LNCAP (cell line): ENCODE measurements at regions not wholly inside any gene's neighbourhood (a gene's known extent, or its start where the extent isn't known, plus 50 kb on each side); places are given as distances from the start of the nearest gene placed in this dataset.

ENCODE experiments used
- TF ChIP-seq, protein P1 (sequence below): fragments of 450-650 bp; IDR thresholded peaks from 2 replicates; pipeline ENCODE4 v1.5.1; 2017; ENCODE audit warnings: mild to moderate bottlenecking

DNA sequence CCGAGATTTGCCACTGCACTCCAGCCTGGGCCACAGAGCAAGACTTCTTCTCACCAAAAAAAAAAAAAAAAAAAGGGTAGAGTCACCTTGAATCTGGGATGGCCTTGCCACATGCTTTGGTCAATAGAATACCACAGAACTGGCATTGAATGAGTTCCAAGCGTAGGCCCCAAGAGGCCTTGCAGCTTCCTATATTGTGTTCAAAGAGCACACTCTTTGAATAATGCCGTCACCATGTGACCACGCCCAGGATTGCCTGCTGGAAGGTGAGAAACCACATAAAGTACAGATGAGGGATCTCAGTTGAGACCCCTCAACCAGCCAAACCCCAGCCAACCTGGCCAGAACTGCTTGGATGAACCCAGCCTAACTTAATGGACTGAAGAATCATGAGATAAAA is 239.2 kb upstream of the AMIGO2 start:
- TF ChIP-seq, protein P1, sequence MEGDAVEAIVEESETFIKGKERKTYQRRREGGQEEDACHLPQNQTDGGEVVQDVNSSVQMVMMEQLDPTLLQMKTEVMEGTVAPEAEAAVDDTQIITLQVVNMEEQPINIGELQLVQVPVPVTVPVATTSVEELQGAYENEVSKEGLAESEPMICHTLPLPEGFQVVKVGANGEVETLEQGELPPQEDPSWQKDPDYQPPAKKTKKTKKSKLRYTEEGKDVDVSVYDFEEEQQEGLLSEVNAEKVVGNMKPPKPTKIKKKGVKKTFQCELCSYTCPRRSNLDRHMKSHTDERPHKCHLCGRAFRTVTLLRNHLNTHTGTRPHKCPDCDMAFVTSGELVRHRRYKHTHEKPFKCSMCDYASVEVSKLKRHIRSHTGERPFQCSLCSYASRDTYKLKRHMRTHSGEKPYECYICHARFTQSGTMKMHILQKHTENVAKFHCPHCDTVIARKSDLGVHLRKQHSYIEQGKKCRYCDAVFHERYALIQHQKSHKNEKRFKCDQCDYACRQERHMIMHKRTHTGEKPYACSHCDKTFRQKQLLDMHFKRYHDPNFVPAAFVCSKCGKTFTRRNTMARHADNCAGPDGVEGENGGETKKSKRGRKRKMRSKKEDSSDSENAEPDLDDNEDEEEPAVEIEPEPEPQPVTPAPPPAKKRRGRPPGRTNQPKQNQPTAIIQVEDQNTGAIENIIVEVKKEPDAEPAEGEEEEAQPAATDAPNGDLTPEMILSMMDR = no peak

DNA sequence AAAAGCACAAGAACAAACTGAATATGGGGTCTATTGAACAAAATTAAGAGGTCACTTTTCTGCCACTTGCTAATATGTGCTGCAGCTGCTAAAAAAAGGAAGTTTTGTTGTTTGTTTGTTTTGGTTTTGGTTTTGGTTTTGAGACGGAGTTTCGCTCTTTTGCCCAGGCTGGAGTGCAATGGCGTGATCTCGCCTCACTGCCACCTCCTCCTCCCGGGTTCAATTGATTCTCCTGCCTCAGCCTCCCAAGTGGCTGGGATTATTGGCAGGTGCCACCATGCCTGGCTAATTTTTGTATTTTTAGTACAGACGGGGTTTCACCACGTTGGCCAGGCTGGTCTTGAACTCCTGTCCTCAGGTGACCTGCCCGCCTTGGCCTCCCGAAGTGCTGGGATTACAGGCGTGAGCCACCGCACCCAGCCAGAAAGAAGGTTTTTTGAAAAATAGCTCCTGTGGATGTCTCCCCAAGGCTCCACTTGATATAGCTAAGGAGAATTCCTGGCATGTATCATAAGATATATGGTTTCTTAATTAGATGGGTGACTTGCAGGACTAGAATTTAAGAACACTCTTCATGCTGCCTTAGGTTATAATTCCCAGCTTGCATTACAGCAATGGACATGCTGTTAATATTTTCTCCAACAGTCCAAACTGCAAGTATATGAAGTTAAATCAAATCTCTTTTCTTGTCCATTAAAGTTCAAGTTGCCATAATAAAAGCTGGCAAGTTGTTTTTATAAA is 237.6 kb upstream of the AMIGO2 start:
- TF ChIP-seq, protein P1 = no peak

DNA sequence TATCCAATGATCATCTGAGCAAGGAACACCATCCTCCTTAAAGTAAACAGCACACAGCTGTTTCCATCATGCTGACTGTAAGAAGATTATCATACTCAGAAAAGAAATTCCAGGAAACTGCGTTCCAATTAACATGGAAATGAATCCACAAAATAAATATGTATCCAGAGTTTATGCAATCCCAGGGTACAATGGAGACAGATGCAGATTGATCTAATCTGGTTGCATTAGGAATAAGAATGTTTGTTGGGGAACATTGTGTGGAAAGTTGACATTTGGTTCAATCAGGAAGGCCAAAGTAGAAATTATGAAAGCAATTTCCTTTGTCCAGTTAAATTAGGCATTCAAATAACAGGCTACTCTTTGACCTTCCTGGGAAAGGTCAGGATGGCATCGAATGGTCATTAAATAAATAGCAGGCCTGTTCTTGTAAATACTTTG is 236.9 kb upstream of the AMIGO2 start:
- TF ChIP-seq, protein P1 = no peak

DNA sequence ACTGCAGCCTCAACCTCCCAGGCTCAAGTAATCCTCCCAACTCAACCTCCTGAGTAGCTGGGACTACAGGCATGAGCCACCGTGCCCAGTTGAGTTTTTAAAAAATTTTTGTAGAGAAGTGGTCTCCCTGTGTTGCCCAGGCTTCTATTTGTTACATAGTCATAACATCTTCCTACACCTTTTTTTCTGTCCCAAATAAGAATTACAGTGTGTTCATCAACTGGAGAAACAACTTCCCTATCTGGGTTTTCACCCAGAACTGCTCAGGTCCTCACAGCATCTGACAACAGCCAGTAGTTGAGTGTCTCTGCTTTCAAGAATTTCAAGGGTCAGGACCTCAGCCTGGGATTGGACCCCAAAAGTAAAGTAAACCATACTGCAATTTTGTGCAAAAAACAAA is 235.2 kb upstream of the AMIGO2 start:
- TF ChIP-seq, protein P1 = no peak

DNA sequence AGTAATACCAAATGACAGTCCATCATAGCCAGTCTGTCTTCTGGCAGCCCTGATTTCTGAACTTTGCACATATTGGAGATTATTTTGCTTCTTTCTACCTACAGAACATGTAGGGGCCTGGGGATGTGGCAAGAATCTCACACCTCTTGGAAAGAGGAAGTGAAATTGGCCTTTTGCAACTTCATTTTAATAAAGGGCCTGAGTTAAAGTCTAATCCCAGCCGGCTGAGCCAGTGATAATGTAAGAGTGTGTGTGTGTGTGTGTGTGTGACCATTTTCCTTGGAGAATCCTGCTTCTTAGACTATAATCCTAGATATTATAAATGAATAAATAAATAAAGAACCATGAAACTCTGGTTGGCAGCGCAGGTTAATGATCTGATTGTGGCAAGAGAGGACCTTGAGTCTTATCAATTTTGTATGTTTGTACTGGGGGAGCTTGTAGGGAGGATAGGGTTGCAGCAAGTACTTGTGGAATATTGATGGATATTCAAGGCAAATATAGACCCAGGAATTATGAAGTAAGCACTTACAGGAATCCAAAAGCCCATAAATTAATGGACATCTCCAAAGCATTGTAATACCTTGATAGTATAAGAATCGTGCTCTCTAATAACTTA is 233.2 kb upstream of the AMIGO2 start:
- TF ChIP-seq, protein P1 = no peak

DNA sequence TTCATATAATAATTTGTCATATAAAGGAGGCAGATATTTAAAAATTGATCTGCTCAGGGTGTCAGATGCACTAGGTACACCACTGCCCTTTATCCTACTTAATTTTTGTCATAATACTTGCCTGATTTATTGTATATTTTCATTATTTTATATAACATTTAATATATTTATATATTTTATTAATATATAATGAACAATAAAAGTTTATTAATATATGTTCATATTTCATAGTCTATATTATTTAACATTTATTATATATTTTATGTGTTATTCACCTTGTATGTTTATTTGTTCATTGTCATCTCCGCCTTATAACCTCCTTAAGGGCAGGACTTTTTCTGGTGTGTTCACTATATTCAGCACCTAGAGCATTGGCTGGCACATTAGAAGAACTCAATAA is 232.4 kb upstream of the AMIGO2 start:
- TF ChIP-seq, protein P1 = no peak

DNA sequence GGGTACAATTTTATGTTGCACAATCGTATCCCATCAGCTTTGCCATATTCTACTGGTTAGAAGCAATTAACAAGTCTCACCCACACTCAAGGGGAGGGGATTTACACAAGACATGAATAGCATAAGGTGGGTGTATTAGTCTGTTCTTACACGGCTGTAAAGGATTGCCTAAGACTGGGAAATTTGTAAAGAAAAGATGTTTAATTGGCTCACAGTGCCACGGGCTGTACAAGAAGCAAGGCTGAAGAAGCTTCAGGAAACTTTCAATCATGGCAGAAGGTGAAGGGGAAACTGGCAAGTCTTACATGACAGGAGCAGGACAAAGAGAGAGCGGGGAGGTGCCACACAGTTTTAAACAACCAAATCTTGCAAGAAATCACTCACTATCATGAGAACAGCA is 231.8 kb upstream of the AMIGO2 start:
- TF ChIP-seq, protein P1 = no peak
